CD14-positive monocyte (primary cell): ENCODE measurements at regions not wholly inside any gene's neighbourhood (a gene's known extent, or its start where the extent isn't known, plus 50 kb on each side); places are given as distances from the start of the nearest gene placed in this dataset.
A peak's percentile ranks its signal among the peaks of the same experiment; 100 is the strongest.

Source experiments
- DNase-seq, 3 donors: peaks; one replicate each; pipeline ENCODE4 v3.0.0-alpha.2; 2011 to 2022
- H2AFZ ChIP-seq: 2 replicates; pipeline ENCODE4 v1.6.0; 2012; ENCODE audit warnings: mild to moderate bottlenecking, low read depth, low read length, inconsistent platforms; ENCODE audit not compliant: insufficient read depth, poor library complexity, severe bottlenecking
- H3K27ac ChIP-seq, 2 donors: 1 replicate in 1 of 2; 2 replicates in 1 of 2; pipeline ENCODE4 v1.5.1; 2012 to 2013; ENCODE audit warnings: low read length in 2 of 2, control low read depth in 1 of 2, inconsistent platforms in 1 of 2, low read depth in 1 of 2, mild to moderate bottlenecking in 1 of 2
- H3K27me3 ChIP-seq, 2 donors: one replicate each; pipeline versions ENCODE4 v1.6.0 to v1.6.1; 2011 to 2013; ENCODE audit warnings: low read length in 2 of 2; ENCODE audit not compliant: control insufficient read depth in 2 of 2, insufficient read depth in 2 of 2
- H3K36me3 ChIP-seq, 2 donors: replicated peaks in 1 of 2; 1 replicate in 1 of 2; 2 replicates in 1 of 2; pipeline versions ENCODE4 v1.5.1 to v1.6.1; 2012 to 2013; ENCODE audit warnings: low read length in 2 of 2, control low read depth in 1 of 2, inconsistent platforms in 1 of 2, mild to moderate bottlenecking in 1 of 2; ENCODE audit not compliant: insufficient read depth in 2 of 2, control insufficient read depth in 1 of 2
- H3K4me1 ChIP-seq, 2 donors: 1 replicate in 1 of 2; 2 replicates in 1 of 2; pipeline versions ENCODE4 v1.5.1 to v1.6.1; 2012 to 2013; ENCODE audit warnings: low read length in 2 of 2, control low read depth in 1 of 2, inconsistent platforms in 1 of 2, mild to moderate bottlenecking in 1 of 2, moderate library complexity in 1 of 2; ENCODE audit not compliant: insufficient read depth in 2 of 2, control insufficient read depth in 1 of 2
- H3K4me2 ChIP-seq: replicated peaks from 2 replicates; pipeline ENCODE3; 2012; ENCODE audit warnings: low read length, moderate library complexity, mild to moderate bottlenecking; ENCODE audit not compliant: poor library complexity, severe bottlenecking; ENCODE audit errors: extremely low read depth
- H3K4me3 ChIP-seq, 3 experiments: fragments of 200-600 bp in 1 of 3; sonication (generic) in 1 of 3; replicated peaks in 1 of 3; 1 replicate in 2 of 3; 2 replicates in 1 of 3; pipeline ENCODE4 v1.5.1; 2011 to 2013; ENCODE audit warnings: low read length in 3 of 3, mild to moderate bottlenecking in 3 of 3, control low read depth in 2 of 3, low read depth in 2 of 3, inconsistent platforms in 1 of 3, moderate library complexity in 1 of 3
- H3K79me2 ChIP-seq: 2 replicates; pipeline ENCODE4 v1.6.0; 2012; ENCODE audit warnings: mild to moderate bottlenecking, control low read depth, inconsistent platforms, low read length, moderate library complexity; ENCODE audit not compliant: insufficient read depth
- H3K9ac ChIP-seq: 2 replicates; pipeline ENCODE4 v1.6.0; 2017; ENCODE audit warnings: low read length, mild to moderate bottlenecking; ENCODE audit not compliant: insufficient read depth, poor library complexity, severe bottlenecking
- H3K9me3 ChIP-seq, 2 donors: replicated peaks in 1 of 2; 1 replicate in 1 of 2; 2 replicates in 1 of 2; pipeline versions ENCODE4 v1.5.1 to v1.6.1; 2012 to 2013; ENCODE audit warnings: low read length in 2 of 2, control low read depth in 1 of 2; ENCODE audit not compliant: control insufficient read depth in 1 of 2, insufficient read depth in 1 of 2
- H4K20me1 ChIP-seq: 2 replicates; pipeline ENCODE4 v1.6.0; 2012; ENCODE audit warnings: mild to moderate bottlenecking, low read length, control low read depth, moderate library complexity; ENCODE audit not compliant: insufficient read depth
- H3K27ac Mint-ChIP-seq, 7 donors: one replicate each; pipeline ENCODE4 v1.8.0; 2020; ENCODE audit warnings: mild to moderate bottlenecking in 7 of 7, mixed read lengths in 7 of 7, moderate library complexity in 6 of 7, inconsistent platforms in 2 of 7
- H3K27me3 Mint-ChIP-seq, 3 donors: one replicate each; pipeline ENCODE4 v1.8.0; 2021 to 2022; ENCODE audit warnings: low read depth in 3 of 3, mild to moderate bottlenecking in 3 of 3, mixed read lengths in 3 of 3, moderate library complexity in 3 of 3, inconsistent platforms in 1 of 3
- H3K36me3 Mint-ChIP-seq, 2 donors: one replicate each; pipeline ENCODE4 v1.8.0; 2020; ENCODE audit warnings: mixed read lengths in 2 of 2, inconsistent platforms in 1 of 2, mild to moderate bottlenecking in 1 of 2
- H3K4me1 Mint-ChIP-seq: one replicate; pipeline ENCODE4 v1.8.0; 2020; ENCODE audit warnings: mild to moderate bottlenecking, mixed read lengths
- H3K4me3 Mint-ChIP-seq, 2 donors: one replicate each; pipeline ENCODE4 v1.8.0; 2020; ENCODE audit warnings: mild to moderate bottlenecking in 2 of 2, mixed read lengths in 2 of 2, moderate library complexity in 1 of 2
- H3K9me3 Mint-ChIP-seq, 7 donors: one replicate each; pipeline ENCODE4 v1.8.0; 2020 to 2022; ENCODE audit warnings: mixed read lengths in 7 of 7, mild to moderate bottlenecking in 6 of 7, moderate library complexity in 6 of 7, inconsistent platforms in 2 of 7
- WGBS: methylation state at CpG from one replicate; pipeline ENCODE4 v1.1.5; 2013; ENCODE audit warnings: missing lambda C conversion rate; ENCODE audit not compliant: insufficient coverage; 5-methylcytosine and 5-hydroxymethylcytosine counted together
- intact Hi-C, 2 donors: fragments of 100-400 bp; cut with micrococcal nuclease; formaldehyde crosslinking; loops; one replicate each; pipeline versions ENCODE4 v1.15.0 to v1.15.1; 2023
- TF ChIP-seq, protein P1 (sequence below): fragments of 200-600 bp; IDR thresholded peaks from one replicate; pipeline ENCODE4 v1.8.0; 2022; ENCODE audit warnings: antibody characterized with exemption, mild to moderate bottlenecking

DNA sequence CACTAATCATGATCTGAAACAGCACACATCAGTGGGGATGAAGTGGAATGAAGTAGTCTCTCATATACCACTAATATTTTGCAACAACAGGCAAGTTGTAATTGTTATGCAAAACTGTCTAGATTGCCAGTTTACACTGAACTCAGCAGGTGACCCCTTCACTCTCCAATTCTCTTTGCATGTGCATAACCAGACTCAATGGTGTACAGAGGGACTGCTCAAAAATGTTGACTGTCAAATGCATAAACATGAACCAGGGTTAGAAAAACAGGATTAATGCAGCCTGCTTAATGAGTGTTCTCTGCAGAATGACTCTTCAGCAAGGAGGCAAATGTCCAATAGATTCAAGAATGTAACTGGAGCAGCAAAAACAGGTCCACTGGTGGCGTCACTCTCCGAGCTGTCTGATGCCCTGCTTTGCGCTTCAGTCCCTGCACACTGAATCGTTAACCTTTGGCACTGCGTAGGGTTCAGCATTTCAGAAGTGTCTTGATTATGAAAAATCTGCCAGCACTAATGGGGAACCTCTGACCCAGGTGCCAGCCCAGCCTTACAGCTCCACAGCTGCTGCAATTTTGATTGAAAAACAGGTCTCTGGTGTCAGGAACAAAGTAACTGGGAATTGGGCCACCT is 209.3 kb downstream of the TDRD15 start:
- Mint-ChIP-seq H3K27me3 (peaks cover 0 to under 1% (median 0%) of the 10 kb centered on the region in 3 donors), H3K27ac (no peak overlapping the region), H3K4me3 (no peak overlapping the region), H3K9me3 (peaks cover 14 to 24% (median 18%) of the 10 kb centered on the region in 7 donors), H3K36me3 (no peaks in the 10 kb centered on the region), H3K4me1 (peaks cover 40% of the 10 kb centered on the region)
- Histone ChIP-seq H2AFZ (no peak overlapping the region), H3K27me3 (no peaks in the 10 kb centered on the region), H3K9ac (no peak overlapping the region), H3K27ac (no peak overlapping the region), H3K9me3 (peaks cover 0 to 11% of the 10 kb centered on the region in 2 donors), H3K4me3 (no peak overlapping the region), H3K36me3 (no peaks in the 10 kb centered on the region), H4K20me1 (no peaks in the 10 kb centered on the region), H3K4me1 (peaks cover 28 to 42% of the 10 kb centered on the region in 2 donors), H3K4me2 (no peak overlapping the region), H3K79me2 (no peaks in the 10 kb centered on the region)
- DNase-seq: no peak
- intact Hi-C loops: no loop called here
- WGBS: 79% methylated on average over 5 of the region's 5 CpGs
- TF ChIP-seq, protein P1, sequence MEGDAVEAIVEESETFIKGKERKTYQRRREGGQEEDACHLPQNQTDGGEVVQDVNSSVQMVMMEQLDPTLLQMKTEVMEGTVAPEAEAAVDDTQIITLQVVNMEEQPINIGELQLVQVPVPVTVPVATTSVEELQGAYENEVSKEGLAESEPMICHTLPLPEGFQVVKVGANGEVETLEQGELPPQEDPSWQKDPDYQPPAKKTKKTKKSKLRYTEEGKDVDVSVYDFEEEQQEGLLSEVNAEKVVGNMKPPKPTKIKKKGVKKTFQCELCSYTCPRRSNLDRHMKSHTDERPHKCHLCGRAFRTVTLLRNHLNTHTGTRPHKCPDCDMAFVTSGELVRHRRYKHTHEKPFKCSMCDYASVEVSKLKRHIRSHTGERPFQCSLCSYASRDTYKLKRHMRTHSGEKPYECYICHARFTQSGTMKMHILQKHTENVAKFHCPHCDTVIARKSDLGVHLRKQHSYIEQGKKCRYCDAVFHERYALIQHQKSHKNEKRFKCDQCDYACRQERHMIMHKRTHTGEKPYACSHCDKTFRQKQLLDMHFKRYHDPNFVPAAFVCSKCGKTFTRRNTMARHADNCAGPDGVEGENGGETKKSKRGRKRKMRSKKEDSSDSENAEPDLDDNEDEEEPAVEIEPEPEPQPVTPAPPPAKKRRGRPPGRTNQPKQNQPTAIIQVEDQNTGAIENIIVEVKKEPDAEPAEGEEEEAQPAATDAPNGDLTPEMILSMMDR: no peak

DNA sequence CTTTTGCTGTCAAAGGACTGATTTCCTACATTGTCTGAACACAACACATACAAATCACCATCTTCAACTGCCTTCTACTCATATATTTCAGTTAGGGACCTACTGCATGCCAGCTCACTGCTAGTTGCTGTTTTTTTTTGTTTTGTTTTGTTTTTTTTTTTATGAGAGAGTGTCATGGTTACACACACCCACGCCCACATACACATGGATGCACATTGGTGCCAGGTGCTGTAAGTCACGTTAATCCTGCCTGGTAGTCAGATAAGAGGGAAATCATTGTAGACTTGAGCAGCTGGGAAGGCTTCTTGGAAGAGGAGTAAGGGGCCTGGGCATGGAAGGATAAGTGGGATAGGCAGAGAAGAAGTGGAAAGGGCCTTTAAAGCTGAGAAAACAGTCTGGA is 209.9 kb downstream of the TDRD15 start:
- intact Hi-C loops: no loop called here
- Histone ChIP-seq H3K36me3 (no peaks in the 10 kb centered on the region), H3K4me1 (peaks cover 28 to 42% of the 10 kb centered on the region in 2 donors), H3K27me3 (no peaks in the 10 kb centered on the region), H3K27ac (no peak overlapping the region), H2AFZ (no peak overlapping the region), H3K9ac (no peak overlapping the region), H4K20me1 (no peaks in the 10 kb centered on the region), H3K9me3 (peaks cover 0 to 11% of the 10 kb centered on the region in 2 donors), H3K4me3 (no peak overlapping the region), H3K79me2 (no peaks in the 10 kb centered on the region), H3K4me2 (no peak overlapping the region)
- H3K9me3 Mint-ChIP-seq: peaks cover 14 to 25% (median 20%) of the 10 kb centered on the region in 7 donors
- H3K27me3 Mint-ChIP-seq: peaks cover 0 to 1% (median 0%) of the 10 kb centered on the region in 3 donors
- H3K36me3 Mint-ChIP-seq: no peaks in the 10 kb centered on the region
- no peak for DNase-seq
- TF ChIP-seq, protein P1: no peak
- H3K4me1 Mint-ChIP-seq: peaks cover 40% of the 10 kb centered on the region
- H3K4me3 Mint-ChIP-seq: no peak overlapping the region
- no CpG with 5 or more reads among the region's 2 CpGs for WGBS
- peak overlapping the region in 1 of 7 donors; percentile 35 for H3K27ac Mint-ChIP-seq
